NCI-H1417 treated with DMSO at 0.1 percent for 48 hours (cell line): ENCODE measurements at regions not wholly inside any gene's neighbourhood (a gene's known extent, or its start where the extent isn't known, plus 50 kb on each side); places are given as distances from the start of the nearest gene placed in this dataset.
"Not testable (repeated sequence)": the region's sequence is repeated elsewhere in the genome, so short reads cannot be mapped to it uniquely, and the experiment has no call there.

Source experiments
- DNase-seq: peaks from one replicate; lab custom pipeline; 2025; lab: John Stamatoyannopoulos, UW

GRCh38 chr6:147911057-147911456 lies 402.6 kb downstream of the SAMD5 start:
- DNase-seq = no peak

GRCh38 chr6:147911686-147912085 lies 403.2 kb downstream of the SAMD5 start:
- no peak for DNase-seq

GRCh38 chr6:147922799-147923198 lies 414.3 kb downstream of the SAMD5 start:
- DNase-seq = no peak

DNA sequence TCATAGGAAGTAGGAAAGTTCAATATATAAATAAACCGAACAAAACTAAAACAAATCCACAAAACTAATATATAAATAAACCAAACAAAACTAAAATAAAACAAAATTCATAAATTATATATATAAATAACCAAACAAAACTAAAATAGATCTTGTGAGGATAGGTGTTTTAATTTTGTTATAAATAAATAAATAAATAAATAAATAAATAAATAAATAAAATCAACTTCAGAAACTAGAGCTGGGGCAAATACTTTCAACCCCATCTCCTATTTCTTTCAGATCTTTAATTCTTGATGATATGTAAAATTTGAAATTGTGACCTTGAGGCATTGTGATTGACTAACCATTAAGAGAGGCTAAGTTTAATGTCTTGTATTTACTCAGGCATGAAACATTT lies 416.1 kb downstream of the SAMD5 start:
- no peak for DNase-seq

- DNase-seq = no peak
Measured at GRCh38 chr6:147925826-147926225, 416.8 kb upstream of the SASH1 start.

GRCh38 chr6:147930745-147931144 lies 411.9 kb upstream of the SASH1 start:
- DNase-seq = no peak

GRCh38 chr6:147933224-147933623 lies 409.4 kb upstream of the SASH1 start:
- no peak for DNase-seq

GRCh38 chr6:147935656-147936055 lies 407.0 kb upstream of the SASH1 start:
- DNase-seq = no peak

DNA sequence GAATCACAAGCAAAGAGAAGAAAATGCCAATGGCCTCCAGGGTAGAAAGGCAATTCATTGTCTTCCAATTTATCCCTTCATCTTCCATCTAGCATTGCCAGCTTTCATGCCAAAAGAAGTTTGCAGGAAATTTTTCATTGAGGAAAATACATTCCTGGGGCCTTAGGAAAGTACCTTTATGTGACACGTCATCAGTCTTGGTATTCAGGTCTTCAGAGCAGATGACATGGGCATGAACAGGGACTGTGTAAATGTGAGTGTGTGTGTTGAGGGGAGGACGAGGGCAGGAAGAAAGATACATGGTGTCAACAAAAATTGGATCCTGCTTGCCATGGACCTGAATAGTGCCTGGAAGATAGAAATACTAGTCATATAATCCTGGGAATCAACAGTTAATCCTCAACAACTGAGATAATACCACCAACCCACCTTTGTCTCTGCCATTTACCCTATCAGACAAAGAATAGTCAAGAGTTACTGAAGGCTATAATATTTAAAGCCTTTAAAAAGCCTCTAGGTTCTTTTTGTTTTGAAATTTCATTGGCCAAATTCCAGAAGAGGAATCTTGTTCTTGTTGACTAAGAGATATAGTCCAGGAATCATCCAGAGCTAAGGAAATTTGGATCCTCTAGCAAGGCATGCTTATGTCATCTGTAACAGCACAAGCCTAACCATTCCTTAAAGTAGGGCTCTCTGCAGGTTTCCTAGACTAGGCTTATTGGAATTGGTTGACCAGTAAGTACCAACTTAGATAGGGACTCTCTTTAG lies 405.8 kb upstream of the SASH1 start:
- DNase-seq = no peak

DNA sequence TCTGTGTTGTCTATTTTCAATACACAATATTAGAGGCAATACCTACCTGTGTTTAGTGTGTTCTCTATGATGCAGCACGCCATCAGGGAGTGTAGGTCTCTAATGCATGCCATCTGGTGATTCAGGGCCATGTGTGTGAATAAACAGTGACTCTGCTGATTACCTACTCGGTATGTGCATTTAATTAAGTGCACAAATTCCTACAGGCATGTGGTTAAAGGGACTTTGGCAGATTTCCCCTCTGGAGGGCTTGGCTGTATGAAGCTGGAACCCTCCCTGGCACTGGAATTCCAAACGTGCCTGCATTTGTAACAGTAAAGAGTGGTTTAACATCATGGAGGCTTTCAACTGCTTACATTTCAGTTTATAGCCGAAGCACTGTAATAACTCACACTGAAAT lies 401.5 kb upstream of the SASH1 start:
- no peak for DNase-seq

GRCh38 chr6:147942363-147942762 lies 400.3 kb upstream of the SASH1 start:
- no peak for DNase-seq

DNA sequence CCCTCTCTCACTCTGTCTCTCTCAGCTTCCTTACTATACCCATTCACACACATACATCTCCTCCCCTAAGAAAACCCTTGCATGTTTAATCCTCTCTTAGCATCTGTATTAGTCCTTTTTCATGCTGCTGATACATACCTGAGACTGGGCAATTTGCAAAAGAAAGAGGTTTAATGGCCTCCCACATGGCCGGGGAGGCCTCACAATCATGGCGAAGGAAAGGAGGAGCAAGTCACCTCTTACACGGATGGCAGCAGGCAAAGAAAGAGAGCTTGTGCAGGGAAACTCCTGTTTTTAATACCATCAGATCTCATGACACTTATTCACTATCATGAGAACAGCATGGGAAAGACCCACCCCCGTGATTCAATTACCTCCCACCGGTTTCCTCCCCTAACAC lies 398.5 kb upstream of the SASH1 start:
- no peak for DNase-seq

- no peak for DNase-seq
Measured at GRCh38 chr6:147947521-147947920, 395.1 kb upstream of the SASH1 start.

- DNase-seq = no peak
Measured at GRCh38 chr6:147949981-147950622, 392.5 kb upstream of the SASH1 start.

DNA sequence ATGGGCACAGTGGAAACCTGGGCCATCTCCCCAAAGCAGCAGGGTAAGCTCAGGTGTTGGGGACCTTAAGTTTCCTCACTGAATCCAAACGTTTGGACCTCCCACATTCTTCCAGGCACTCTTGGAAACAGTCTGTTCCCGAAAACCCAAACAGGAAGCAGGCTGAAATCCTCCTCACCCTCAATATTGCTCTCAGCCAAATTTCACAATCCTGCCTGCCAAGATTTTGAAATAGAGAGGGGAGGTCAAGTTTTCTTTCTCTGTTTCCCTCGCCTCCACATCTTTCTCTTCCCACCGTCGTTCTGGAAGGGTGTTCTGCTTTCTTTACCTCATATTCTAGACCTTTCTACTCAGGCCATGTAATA lies 392.0 kb upstream of the SASH1 start:
- no peak for DNase-seq

- no peak for DNase-seq
Measured at GRCh38 chr6:147951726-147952125, 390.9 kb upstream of the SASH1 start.

GRCh38 chr6:147954938-147955337 lies 387.7 kb upstream of the SASH1 start:
- DNase-seq = no peak

GRCh38 chr6:147958683-147959082 lies 384.0 kb upstream of the SASH1 start:
- no peak for DNase-seq

- DNase-seq = no peak
Measured at GRCh38 chr6:147961481-147962141, 381.0 kb upstream of the SASH1 start.

DNA sequence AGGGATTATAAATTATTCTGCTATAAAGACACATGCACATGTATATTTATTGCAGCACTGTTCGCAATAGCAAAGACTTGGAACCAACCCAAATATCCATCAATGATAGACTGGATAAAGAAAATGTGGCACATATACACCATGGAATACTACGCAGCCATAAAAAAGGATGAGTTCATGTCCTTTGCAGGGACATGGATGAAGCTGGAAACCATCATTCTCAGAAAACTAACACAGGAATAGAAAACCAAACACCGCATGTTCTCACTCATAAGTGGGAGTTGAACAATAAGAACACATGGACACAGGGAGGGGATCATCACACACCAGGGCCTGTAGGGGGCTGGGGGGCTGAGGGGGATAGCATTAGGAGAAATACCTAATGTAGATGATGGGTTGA lies 377.2 kb upstream of the SASH1 start:
- not testable (repeated sequence) for DNase-seq

DNA sequence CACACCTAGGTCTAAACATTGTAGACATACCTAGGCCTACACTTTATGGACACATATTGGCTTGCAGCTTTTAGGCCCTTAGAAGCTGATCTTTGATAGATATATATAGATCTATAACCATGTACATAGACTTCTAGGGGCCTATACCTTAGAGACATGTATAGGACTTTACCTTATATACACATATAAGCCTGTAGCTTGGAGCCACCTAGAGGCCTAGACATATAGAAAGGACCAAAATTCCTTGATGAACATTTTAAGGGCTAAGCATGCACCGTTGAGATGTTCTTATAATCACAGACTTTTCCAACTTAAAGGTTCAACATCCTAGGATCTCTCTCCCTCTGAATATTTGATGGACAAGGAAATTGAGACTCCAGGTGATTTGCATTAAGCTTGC lies 371.7 kb upstream of the SASH1 start:
- DNase-seq = no peak

- no peak for DNase-seq
Measured at GRCh38 chr6:147972448-147972847, 370.2 kb upstream of the SASH1 start.

DNA sequence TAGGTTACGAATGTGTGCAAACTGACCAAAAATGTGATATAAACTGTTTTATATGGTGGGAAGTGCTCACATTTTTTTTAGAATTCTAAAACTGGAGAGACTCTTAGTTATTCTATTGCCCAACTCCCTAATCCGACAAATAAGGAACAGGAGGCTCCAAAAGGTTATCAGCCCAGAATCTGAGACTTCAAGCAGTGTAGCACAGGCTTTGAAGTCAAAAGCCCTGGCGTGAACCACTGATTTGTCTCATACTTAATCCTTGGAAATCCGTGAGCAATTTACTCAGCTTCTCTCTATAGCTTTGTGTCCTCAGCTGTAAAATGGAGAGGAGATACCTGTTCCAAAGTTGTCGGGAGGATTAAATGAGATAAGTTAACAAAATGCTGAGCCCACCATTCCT lies 368.8 kb upstream of the SASH1 start:
- no peak for DNase-seq
